ENCODE measurements at regions not wholly inside any gene's neighbourhood (a gene's known extent, or its start where the extent isn't known, plus 50 kb on each side); places are given as distances from the start of the nearest gene placed in this dataset.
"Not testable (repeated sequence)": the region's sequence is repeated elsewhere in the genome, so short reads cannot be mapped to it uniquely, and the experiment has no call there.

- DNase-seq (ENCODE audit: low spot score) = no peak
Observed at GRCh38 chr4:100340512-100341485, 150.5 kb upstream of the DDIT4L start.

- no peak for DNase-seq (ENCODE audit: low spot score)
Observed at GRCh38 chr4:100339870-100340269, 149.6 kb upstream of the DDIT4L start.

GRCh38 chr4:100333491-100333890 is 143.2 kb upstream of the DDIT4L start:
- DNase-seq (ENCODE audit: low spot score) = not testable (repeated sequence)

GRCh38 chr4:100317032-100317864 is 127.0 kb upstream of the DDIT4L start:
- DNase-seq (ENCODE audit: low spot score) = no peak

GRCh38 chr4:100314057-100314456 is 123.8 kb upstream of the DDIT4L start:
- no peak for DNase-seq (ENCODE audit: low spot score)

- DNase-seq (ENCODE audit: low spot score) = no peak
Observed at GRCh38 chr4:100312615-100313350, 122.5 kb upstream of the DDIT4L start.

GRCh38 chr4:100311181-100311580 is 120.9 kb upstream of the DDIT4L start:
- peak; percentile 8 for DNase-seq (ENCODE audit: low spot score)

- no peak for DNase-seq (ENCODE audit: low spot score)
Observed at GRCh38 chr4:100306018-100306417, 115.8 kb upstream of the DDIT4L start.

- no peak for DNase-seq (ENCODE audit: low spot score)
Observed at GRCh38 chr4:100302061-100303026, 112.1 kb upstream of the DDIT4L start.

GRCh38 chr4:100299046-100299840 is 109.0 kb upstream of the DDIT4L start:
- DNase-seq (ENCODE audit: low spot score) = peak; percentile 21

GRCh38 chr4:100295792-100296191 is 105.5 kb upstream of the DDIT4L start:
- DNase-seq (ENCODE audit: low spot score) = no peak

GRCh38 chr4:100294356-100294755 is 104.1 kb upstream of the DDIT4L start:
- no peak for DNase-seq (ENCODE audit: low spot score)

GRCh38 chr4:100290585-100290984 is 100.3 kb upstream of the DDIT4L start:
- DNase-seq (ENCODE audit: low spot score) = no peak

- DNase-seq (ENCODE audit: low spot score) = no peak
Observed at GRCh38 chr4:100289946-100290345, 99.7 kb upstream of the DDIT4L start.

- no peak for DNase-seq (ENCODE audit: low spot score)
Observed at GRCh38 chr4:100289530-100289888, 99.2 kb upstream of the DDIT4L start.

GRCh38 chr4:100288811-100289529 is 98.7 kb upstream of the DDIT4L start:
- no peak for DNase-seq (ENCODE audit: low spot score)

- no peak for DNase-seq (ENCODE audit: low spot score)
Observed at GRCh38 chr4:100288161-100288560, 97.9 kb upstream of the DDIT4L start.

GRCh38 chr4:100287534-100287933 is 97.3 kb upstream of the DDIT4L start:
- no peak for DNase-seq (ENCODE audit: low spot score)

- peak; percentile 34 for DNase-seq (ENCODE audit: low spot score)
Observed at GRCh38 chr4:100286636-100287035, 96.4 kb upstream of the DDIT4L start.

GRCh38 chr4:100285121-100285520 is 94.9 kb upstream of the DDIT4L start:
- DNase-seq (ENCODE audit: low spot score) = no peak
